DMS 273 (cell line): ENCODE measurements at regions not wholly inside any gene's neighbourhood (a gene's known extent, or its start where the extent isn't known, plus 50 kb on each side); places are given as distances from the start of the nearest gene placed in this dataset.
A peak's percentile ranks its signal among the peaks of the same experiment; 100 is the strongest.
"Not testable (repeated sequence)": the region's sequence is repeated elsewhere in the genome, so short reads cannot be mapped to it uniquely, and the experiment has no call there.

Experiments
- DNase-seq: peaks from one replicate; lab custom pipeline; 2025; ENCODE audit not compliant: unreplicated experiment; lab: John Stamatoyannopoulos, UW

DNA sequence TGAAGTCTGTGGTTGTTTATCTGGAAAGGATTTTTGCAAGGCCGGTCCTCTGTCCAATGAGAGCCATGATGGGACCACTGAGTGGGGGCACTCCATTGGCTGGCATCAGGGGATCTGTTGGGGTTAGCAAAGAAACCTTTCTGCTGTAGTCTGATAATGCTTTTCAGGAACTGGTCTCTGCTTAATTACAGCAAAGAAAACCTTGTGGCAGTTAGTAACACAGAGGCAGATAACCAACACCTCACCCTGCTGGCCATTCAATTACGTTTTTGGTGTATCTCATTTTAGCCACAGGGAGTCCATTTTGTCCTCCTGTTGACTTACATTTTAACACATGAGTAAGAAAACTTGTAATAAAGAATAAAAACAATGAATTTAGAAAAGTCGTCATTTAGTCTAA lies 629.3 kb upstream of the MDGA2 start:
- no peak for DNase-seq

- DNase-seq = no peak
These were observed 614.3 kb upstream of the MDGA2 start for GRCh38 chr14:48289701-48290100.

- not testable (repeated sequence) for DNase-seq
These were observed 609.8 kb upstream of the MDGA2 start for GRCh38 chr14:48285217-48285616.

DNA sequence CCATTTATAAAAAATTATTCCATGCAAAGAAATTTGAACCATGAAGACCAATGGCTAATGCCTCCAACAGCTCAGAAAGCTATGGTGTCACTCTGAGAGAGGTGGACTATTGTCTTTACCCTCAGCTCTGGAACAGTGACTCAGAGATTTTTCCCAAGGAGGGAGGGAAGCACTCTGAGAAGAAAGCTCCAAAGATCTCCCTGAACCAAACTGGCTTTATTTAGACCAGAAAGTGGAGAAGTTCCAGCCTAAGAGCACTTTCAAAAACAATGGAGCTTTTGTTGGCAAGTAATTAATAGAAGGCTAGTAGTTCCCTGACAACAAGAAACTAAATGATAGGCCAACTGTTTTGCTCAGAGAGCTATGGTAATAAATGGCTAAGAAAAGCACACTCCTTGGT lies 599.9 kb upstream of the MDGA2 start:
- DNase-seq = no peak

DNA sequence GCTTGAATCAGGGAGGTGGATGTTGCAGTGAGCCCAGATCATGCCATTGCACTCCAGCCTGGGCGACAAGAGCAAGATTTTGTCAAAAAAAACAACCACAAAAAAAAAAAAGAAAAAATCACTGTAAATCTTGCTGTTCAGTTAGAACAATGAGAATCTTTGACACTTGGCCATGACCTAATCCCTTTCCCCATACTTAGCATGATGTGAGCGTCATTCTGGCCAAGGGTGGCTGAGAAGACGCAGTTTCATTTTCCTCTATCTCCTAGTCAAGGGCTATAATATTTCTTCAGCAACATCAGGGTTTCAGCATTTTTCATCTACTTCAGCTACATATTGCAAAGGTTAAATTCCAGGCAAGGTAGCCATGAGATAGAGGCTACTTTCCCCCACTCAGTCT lies 599.4 kb upstream of the MDGA2 start:
- DNase-seq = no peak

- not testable (repeated sequence) for DNase-seq
These were observed 592.5 kb upstream of the MDGA2 start for GRCh38 chr14:48267926-48268325.

DNA sequence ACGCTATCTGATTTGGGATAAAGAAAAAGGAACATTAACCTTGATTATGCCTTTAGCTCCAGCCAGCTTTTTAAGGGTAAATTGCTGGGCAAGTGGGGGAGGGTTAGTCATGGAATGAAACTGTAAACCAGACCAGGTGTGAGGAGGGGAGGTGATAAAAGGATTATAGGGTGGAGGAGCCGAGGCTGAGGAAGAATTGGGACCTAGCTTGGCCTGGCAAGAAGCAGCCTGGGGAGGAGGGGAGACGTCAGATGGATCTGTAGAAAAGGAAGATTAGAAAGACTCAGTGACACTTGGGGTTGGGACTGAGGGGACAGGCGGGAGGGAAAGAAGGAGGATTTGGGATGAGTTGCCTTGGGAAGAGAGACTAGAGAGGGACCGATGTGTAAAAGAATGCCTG lies 590.8 kb upstream of the MDGA2 start:
- DNase-seq = not testable (repeated sequence)

GRCh38 chr14:48261436-48261835 lies 586.0 kb upstream of the MDGA2 start:
- no peak for DNase-seq

GRCh38 chr14:48260394-48261295 lies 585.2 kb upstream of the MDGA2 start:
- not testable (repeated sequence) for DNase-seq

- DNase-seq = not testable (repeated sequence)
These were observed 584.5 kb upstream of the MDGA2 start for GRCh38 chr14:48259876-48260275.

DNA sequence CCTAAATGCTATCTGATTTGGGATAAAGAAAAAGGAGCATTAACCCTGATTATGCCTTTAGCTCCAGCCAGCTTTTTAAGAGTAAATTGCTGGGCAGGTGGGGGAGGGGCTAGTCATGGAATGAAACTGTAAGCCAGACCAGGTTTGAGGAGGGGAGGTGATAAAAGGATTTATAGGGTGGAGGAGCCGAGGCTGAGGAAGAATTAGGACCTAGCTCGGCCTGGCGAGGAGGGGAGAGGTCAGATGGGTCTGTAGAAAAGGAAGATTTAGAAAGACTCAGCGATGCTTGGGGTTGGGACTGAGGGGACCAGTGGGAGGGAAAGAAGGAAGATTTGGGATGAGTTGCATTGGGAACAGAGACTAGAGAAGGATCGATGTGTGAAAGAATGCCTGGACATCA lies 583.8 kb upstream of the MDGA2 start:
- not testable (repeated sequence) for DNase-seq

- DNase-seq = not testable (repeated sequence)
These were observed 583.3 kb upstream of the MDGA2 start for GRCh38 chr14:48258703-48259102.

DNA sequence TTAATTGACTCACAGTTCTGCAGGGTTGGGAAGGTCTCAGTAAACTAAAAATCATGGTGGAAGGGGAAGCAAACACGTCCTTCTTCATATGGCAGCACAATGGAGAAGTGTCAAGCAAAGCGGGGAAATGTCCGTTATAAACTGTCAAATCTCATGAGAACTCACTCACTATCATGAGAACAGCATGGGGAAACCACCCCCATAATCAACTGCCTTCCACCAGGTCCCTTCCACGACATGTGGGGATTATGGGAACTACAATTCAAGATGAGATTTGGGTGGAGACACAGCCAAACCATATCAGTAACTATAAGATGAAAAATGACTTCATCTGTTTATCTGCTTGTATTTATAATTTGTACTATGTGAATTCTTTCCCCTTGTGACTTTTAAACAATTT lies 577.6 kb upstream of the MDGA2 start:
- DNase-seq = no peak

DNA sequence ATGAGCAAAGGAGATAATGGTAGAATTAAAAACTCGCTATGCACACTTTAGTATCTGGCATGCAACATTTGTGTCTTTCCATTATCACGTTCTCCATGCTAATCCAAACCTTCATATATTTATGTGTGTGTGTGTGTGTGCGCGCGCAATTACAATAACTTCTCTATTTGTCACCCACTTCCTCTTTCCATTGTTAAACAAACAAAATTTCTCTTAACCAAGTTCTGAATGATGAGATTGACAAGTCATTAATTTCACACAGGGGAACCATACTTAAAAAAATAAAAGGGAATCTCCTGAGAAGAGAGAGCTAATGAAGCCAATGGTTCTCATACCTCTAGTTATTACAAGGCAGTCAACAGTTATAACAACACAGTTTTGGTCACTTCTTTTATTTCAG lies 575.9 kb upstream of the MDGA2 start:
- no peak for DNase-seq

DNA sequence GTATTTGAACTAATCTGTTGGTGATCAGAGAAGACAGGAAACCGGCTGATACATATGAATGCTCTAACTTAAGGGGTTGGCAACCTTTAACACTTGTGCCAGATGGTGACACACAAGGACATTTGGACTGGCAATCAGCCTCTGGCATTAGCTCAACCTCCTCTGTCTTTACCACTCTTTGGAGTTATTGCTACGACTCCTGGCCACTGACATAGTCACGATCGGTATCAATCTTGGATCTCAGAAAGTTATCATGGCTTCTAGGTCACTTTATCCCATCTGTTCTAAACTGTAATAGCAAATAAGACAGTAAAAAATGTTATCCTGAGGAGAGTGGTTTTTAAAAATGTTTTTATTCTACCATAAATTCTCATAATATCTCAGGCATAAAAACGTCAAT lies 575.2 kb upstream of the MDGA2 start:
- no peak for DNase-seq

GRCh38 chr14:48247977-48248376 lies 572.6 kb upstream of the MDGA2 start:
- no peak for DNase-seq

DNA sequence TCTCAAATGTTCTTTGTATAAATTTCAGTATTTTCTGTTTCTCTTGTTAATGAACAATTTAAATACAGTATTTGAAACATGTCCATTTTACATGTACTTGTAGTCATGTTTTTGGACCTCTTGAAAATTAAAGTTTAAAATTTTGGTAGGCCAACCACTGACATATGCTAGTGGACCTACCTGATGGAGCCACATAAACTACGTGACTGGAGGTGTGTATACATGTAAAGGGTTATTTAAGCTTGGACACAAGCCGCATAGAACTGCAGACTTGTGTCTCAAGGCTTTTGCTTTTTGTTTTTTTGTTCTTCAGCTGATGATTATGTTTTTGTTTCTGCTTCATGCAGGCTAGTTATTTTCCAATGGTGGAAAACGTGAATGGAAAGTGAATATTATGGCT lies 568.5 kb upstream of the MDGA2 start:
- DNase-seq = no peak

DNA sequence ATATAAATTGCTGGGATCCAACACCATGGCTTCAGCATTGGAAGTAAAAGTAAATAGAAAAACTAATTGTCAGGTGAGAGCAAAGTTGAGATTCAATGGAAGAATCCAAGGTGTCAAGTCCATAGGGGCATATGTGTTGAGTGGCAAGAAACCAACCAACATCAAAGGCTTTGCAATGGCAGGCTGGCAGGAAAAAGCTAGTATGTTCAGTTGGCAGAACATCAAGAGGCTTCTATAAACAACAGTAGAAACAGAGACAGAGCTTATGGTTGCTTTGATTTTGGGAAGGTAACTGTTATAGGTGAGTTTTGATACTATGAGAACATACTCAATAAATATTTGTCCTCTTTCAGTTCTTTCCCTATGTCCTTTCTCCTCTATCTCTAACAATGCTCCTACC lies 553.7 kb upstream of the MDGA2 start:
- DNase-seq = no peak

GRCh38 chr14:48193893-48194292 lies 518.5 kb upstream of the MDGA2 start:
- peak; percentile 0 for DNase-seq

DNA sequence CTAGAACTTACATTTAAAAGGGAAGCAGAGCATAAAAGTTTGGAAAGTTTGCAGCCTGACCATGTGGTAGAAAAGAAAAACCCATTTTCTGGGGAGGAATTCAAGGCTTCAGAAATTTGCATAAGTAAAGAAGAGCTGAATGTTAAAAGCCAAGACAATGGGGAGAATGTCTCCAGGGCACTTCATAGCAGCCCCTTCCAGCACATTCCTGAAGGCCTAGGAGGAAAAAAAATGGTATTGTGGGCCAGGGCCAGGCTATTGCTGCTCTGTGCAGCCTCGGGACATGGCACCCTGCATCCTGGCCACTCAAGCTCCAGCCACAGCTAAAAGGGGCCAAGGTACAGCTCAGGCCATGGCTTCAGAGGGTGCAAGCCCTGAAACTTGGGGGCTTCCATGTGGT lies 474.2 kb upstream of the MDGA2 start:
- not testable (repeated sequence) for DNase-seq

GRCh38 chr14:48140804-48141203 lies 465.4 kb upstream of the MDGA2 start:
- DNase-seq = no peak

- no peak for DNase-seq
These were observed 454.1 kb upstream of the MDGA2 start for GRCh38 chr14:48129472-48129871.

- no peak for DNase-seq
These were observed 452.3 kb upstream of the MDGA2 start for GRCh38 chr14:48127674-48128073.
